ENCODE measurements at regions not wholly inside any gene's neighbourhood (a gene's known extent, or its start where the extent isn't known, plus 50 kb on each side); places are given as distances from the start of the nearest gene placed in this dataset.

DNA sequence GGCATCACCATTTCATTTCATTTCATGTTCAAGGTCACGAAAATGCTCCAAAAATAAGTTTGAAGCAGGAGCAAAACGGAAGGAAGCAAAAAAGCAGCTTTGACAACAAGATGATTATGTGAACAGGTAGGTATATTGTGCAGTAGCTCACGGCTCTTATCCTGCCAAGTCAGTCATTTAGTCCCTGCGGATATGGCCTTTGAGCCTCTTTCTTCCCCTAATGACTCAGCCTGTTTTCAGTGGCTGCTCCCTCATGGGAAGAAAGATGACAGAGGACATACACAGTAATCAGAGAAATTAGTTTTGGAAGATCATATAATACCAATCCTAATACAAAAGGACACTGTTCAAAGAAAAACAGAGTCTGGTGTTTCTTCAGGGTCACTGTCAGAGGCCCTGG is 155.8 kb upstream of the GRAMD2B start:
- no peak for TF ChIP-seq ZNF274 (IDR thresholded peaks at IDR 0.05; ENCODE audit: low read depth, low read length)
- TF ChIP-seq SUZ12 (IDR thresholded peaks at IDR 0.05; ENCODE audit: extremely low read depth, insufficient read depth, insufficient read length): no peak
- TF ChIP-seq YY1 (IDR thresholded peaks at IDR 0.05; ENCODE audit: insufficient read depth, insufficient read length): no peak
